ENCODE measurements at regions not wholly inside any gene's neighbourhood (a gene's known extent, or its start where the extent isn't known, plus 50 kb on each side); places are given as distances from the start of the nearest gene placed in this dataset.

- no peak overlapping the region for H3K27ac ChIP-seq
- no peak for DNase-seq
These were observed 105.9 kb upstream of the SDK1 start for GRCh38 chr7:3195160-3195559.

DNA sequence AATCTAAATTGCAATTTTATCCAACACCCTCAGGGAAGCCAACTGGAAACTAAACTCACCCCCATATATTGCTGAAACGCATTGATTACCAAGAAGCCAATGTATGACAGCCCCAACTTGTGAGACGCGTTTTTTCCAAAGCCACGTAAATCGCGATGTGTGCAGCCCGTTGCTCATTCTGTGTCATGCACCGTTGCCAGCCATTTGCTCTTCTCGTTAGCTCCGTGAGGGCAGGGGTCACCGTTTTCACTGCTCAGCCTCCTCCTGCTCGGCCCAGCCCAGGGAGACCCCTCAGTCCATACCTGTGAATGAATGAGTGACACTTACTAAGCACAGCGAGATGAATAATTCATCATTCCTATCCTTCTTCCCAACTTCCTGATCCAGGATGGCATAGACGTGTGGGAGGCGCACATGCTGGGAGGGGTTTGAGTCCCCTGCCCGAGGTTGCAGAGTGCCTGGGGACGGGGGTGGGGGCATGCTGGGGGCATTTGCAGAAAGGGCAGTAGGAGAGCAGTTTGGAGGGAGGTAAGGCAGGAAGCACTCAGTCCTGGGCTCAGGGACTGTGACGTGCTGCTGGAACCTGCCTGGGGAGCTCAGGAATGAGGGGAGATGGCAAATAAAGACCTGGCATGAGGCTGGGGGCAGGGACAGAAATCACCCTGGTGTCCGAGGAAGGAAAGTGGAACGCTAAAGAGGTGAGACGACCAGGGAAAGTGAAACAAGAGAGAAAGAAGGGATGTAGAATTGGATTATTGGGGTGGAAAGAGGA, 104.2 kb upstream of the SDK1 start:
- H3K4me3 ChIP-seq (ENCODE audit: low read depth, low read length): no peak overlapping the region
- DNase-seq: no peak
- TF ChIP-seq, protein P1, sequence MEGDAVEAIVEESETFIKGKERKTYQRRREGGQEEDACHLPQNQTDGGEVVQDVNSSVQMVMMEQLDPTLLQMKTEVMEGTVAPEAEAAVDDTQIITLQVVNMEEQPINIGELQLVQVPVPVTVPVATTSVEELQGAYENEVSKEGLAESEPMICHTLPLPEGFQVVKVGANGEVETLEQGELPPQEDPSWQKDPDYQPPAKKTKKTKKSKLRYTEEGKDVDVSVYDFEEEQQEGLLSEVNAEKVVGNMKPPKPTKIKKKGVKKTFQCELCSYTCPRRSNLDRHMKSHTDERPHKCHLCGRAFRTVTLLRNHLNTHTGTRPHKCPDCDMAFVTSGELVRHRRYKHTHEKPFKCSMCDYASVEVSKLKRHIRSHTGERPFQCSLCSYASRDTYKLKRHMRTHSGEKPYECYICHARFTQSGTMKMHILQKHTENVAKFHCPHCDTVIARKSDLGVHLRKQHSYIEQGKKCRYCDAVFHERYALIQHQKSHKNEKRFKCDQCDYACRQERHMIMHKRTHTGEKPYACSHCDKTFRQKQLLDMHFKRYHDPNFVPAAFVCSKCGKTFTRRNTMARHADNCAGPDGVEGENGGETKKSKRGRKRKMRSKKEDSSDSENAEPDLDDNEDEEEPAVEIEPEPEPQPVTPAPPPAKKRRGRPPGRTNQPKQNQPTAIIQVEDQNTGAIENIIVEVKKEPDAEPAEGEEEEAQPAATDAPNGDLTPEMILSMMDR (IDR thresholded peaks at IDR 0.05; ENCODE audit: low read depth, low read length): no peak
- H3K27ac ChIP-seq: no peak overlapping the region
- H3K36me3 ChIP-seq: no peaks in the 10 kb centered on the region
- H3K27me3 ChIP-seq (ENCODE audit: insufficient read depth, low read depth, severe bottlenecking): no peaks in the 10 kb centered on the region
- no peaks in the 10 kb centered on the region for H3K9me3 ChIP-seq (ENCODE audit: severe bottlenecking)

More at GRCh38 chr7:3195160-3195559, 105.9 kb upstream of the SDK1 start:
- Histone ChIP-seq H3K4me3 (ENCODE audit: low read depth, low read length) (no peak overlapping the region), H3K9me3 (ENCODE audit: severe bottlenecking) (no peaks in the 10 kb centered on the region), H3K36me3 (no peaks in the 10 kb centered on the region), H3K27me3 (ENCODE audit: insufficient read depth, low read depth, severe bottlenecking) (no peaks in the 10 kb centered on the region)
- TF ChIP-seq, protein P1 (IDR thresholded peaks at IDR 0.05; ENCODE audit: low read depth, low read length): no peak

- no peaks in the 10 kb centered on the region for H3K36me3 ChIP-seq
- no peaks in the 10 kb centered on the region for H3K9me3 ChIP-seq (ENCODE audit: severe bottlenecking)
- no peak overlapping the region for H3K27ac ChIP-seq
- DNase-seq: no peak
- no peaks in the 10 kb centered on the region for H3K27me3 ChIP-seq (ENCODE audit: insufficient read depth, low read depth, severe bottlenecking)
- TF ChIP-seq, protein P1 (IDR thresholded peaks at IDR 0.05; ENCODE audit: low read depth, low read length): no peak
- H3K4me3 ChIP-seq (ENCODE audit: low read depth, low read length): no peak overlapping the region
These were observed 103.4 kb upstream of the SDK1 start for GRCh38 chr7:3197567-3198213.

DNA sequence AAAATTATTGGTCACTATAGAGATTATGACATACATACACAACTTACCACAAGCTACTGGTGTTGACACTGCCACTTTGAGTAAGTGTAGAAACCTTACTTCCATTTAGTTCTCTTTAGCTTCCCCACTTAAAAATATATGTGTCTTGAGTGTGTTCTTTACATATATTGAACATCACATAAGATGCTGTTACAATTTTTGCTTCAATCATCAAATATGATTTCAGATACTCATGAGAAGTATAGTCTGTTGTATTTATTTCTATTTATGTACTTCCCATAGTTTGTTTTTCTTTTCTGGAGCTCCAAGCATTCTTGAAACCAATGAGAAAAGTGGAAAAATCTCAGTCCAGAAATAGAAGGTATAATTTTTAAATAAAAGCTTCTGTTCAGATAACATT, 102.7 kb upstream of the SDK1 start:
- H3K27me3 ChIP-seq (ENCODE audit: insufficient read depth, low read depth, severe bottlenecking): no peaks in the 10 kb centered on the region
- TF ChIP-seq, protein P1 (IDR thresholded peaks at IDR 0.05; ENCODE audit: low read depth, low read length): no peak
- no peak for DNase-seq
- no peaks in the 10 kb centered on the region for H3K36me3 ChIP-seq
- H3K4me3 ChIP-seq (ENCODE audit: low read depth, low read length): no peak overlapping the region
- H3K27ac ChIP-seq: no peak overlapping the region
- no peaks in the 10 kb centered on the region for H3K9me3 ChIP-seq (ENCODE audit: severe bottlenecking)

GRCh38 chr7:3200504-3200903, 100.5 kb upstream of the SDK1 start:
- H3K36me3 ChIP-seq: no peaks in the 10 kb centered on the region
- H3K27me3 ChIP-seq (ENCODE audit: insufficient read depth, low read depth, severe bottlenecking): no peaks in the 10 kb centered on the region
- DNase-seq: peak; percentile 68
- no peaks in the 10 kb centered on the region for H3K9me3 ChIP-seq (ENCODE audit: severe bottlenecking)
- TF ChIP-seq, protein P1 (IDR thresholded peaks at IDR 0.05; ENCODE audit: low read depth, low read length): peak; percentile 73
- H3K27ac ChIP-seq: no peak overlapping the region
- H3K4me3 ChIP-seq (ENCODE audit: low read depth, low read length): no peak overlapping the region
